Astrocyte (in vitro differentiated cells and primary cell): ENCODE measurements at regions not wholly inside any gene's neighbourhood (a gene's known extent, or its start where the extent isn't known, plus 50 kb on each side); places are given as distances from the start of the nearest gene placed in this dataset.
"Not testable (repeated sequence)": the region's sequence is repeated elsewhere in the genome, so short reads cannot be mapped to it uniquely, and the experiment has no call there.

Experiments used
- DNase-seq: peaks from one replicate; pipeline ENCODE4 v3.0.0-alpha.2; 2010; ENCODE audit warnings: low read depth
- FAIRE-seq: peaks from 2 replicates; lab custom pipeline; 2011; peaks lifted over from hg19 to GRCh38; lab: Jason Lieb, UNC
- H2AFZ ChIP-seq: 2 replicates; pipeline ENCODE4 v1.6.0; 2012; ENCODE audit warnings: low read depth, low read length, inconsistent platforms
- H3K27ac ChIP-seq: 2 replicates; pipeline ENCODE4 v1.5.1; 2011; ENCODE audit warnings: low read depth, low read length, inconsistent platforms
- H3K27me3 ChIP-seq: 2 replicates; pipeline ENCODE4 v1.6.0; 2011; ENCODE audit warnings: low read length, inconsistent platforms; ENCODE audit not compliant: insufficient read depth
- H3K36me3 ChIP-seq: 2 replicates; pipeline ENCODE4 v1.5.1; 2011; ENCODE audit warnings: low read length, inconsistent platforms; ENCODE audit not compliant: insufficient read depth
- H3K4me1 ChIP-seq: 2 replicates; pipeline ENCODE4 v1.5.1; 2011; ENCODE audit warnings: low read length, inconsistent platforms; ENCODE audit not compliant: insufficient read depth
- H3K4me2 ChIP-seq: 2 replicates; pipeline ENCODE4 v1.6.0; 2012; ENCODE audit warnings: low read length, inconsistent platforms
- H3K4me3 ChIP-seq: 2 replicates; pipeline ENCODE4 v1.5.1; 2011; ENCODE audit warnings: low read depth, mild to moderate bottlenecking, low read length, inconsistent platforms; ENCODE audit not compliant: insufficient read depth
- H3K79me2 ChIP-seq: 2 replicates; pipeline ENCODE4 v1.6.0; 2012; ENCODE audit warnings: mild to moderate bottlenecking, low read length, inconsistent platforms; ENCODE audit not compliant: insufficient read depth
- H3K9ac ChIP-seq: 2 replicates; pipeline ENCODE4 v1.6.0; 2012; ENCODE audit warnings: mild to moderate bottlenecking, low read length, inconsistent platforms
- H3K9me3 ChIP-seq: 2 replicates; pipeline ENCODE4 v1.5.1; 2012; ENCODE audit warnings: low read depth, mild to moderate bottlenecking, low read length, inconsistent platforms; ENCODE audit not compliant: insufficient read depth
- H4K20me1 ChIP-seq: 2 replicates; pipeline ENCODE4 v1.6.0; 2012; ENCODE audit warnings: low read length, inconsistent platforms; ENCODE audit not compliant: insufficient read depth
- H3K27ac Mint-ChIP-seq: one replicate; pipeline ENCODE4 v1.8.0; 2021; ENCODE audit warnings: mild to moderate bottlenecking, mixed read lengths; ENCODE audit not compliant: unreplicated experiment
- H3K27me3 Mint-ChIP-seq: one replicate; pipeline ENCODE4 v1.8.0; 2021; ENCODE audit warnings: low read depth, mixed read lengths; ENCODE audit not compliant: unreplicated experiment
- H3K36me3 Mint-ChIP-seq: one replicate; pipeline ENCODE4 v1.8.0; 2021; ENCODE audit warnings: low read depth, mixed read lengths; ENCODE audit not compliant: unreplicated experiment
- H3K4me1 Mint-ChIP-seq: one replicate; pipeline ENCODE4 v1.8.0; 2021; ENCODE audit warnings: low read depth, mixed read lengths; ENCODE audit not compliant: unreplicated experiment
- H3K4me3 Mint-ChIP-seq: one replicate; pipeline ENCODE4 v1.8.0; 2021; ENCODE audit warnings: mild to moderate bottlenecking, moderate library complexity, mixed read lengths; ENCODE audit not compliant: unreplicated experiment
- H3K9me3 Mint-ChIP-seq: one replicate; pipeline ENCODE4 v1.8.0; 2021; ENCODE audit warnings: mild to moderate bottlenecking, mixed read lengths; ENCODE audit not compliant: unreplicated experiment

DNA sequence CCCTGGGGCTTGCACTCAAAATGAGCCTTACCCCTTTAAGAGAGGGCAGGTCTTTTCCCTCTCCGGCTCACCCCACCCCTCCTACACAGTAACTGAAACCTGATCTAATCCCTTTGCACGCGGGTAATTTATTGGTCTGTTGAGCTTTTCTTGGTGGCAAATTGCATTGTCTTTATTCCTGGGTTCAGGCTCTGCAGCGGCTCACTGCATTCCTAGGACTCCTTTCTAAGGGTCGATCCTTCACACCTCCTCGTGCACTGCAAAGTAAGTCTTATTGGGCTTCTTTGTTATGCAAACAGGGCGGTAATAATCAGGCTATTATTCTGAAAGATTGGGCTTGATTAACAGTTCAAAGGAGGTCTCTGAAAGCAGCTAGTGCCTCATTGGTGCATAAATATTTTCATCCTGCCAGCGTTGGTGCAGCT, 74.7 kb downstream of the TBC1D28 start:
- Histone ChIP-seq H3K4me3 (peak overlapping the region; percentile 37), H3K4me2 (peak overlapping the region; percentile 75), H2AFZ (peak overlapping the region; percentile 52)
- H3K9ac ChIP-seq, H3K36me3 ChIP-seq, H4K20me1 ChIP-seq, H3K4me1 ChIP-seq, H3K79me2 ChIP-seq, H3K27ac Mint-ChIP-seq, H3K27me3 ChIP-seq, H3K4me1 Mint-ChIP-seq, H3K27ac ChIP-seq, H3K36me3 Mint-ChIP-seq, H3K27me3 Mint-ChIP-seq, H3K9me3 ChIP-seq, H3K9me3 Mint-ChIP-seq: not testable (repeated sequence)
- FAIRE-seq (peak; percentile 82), DNase-seq (peak; percentile 15)
- peak overlapping the region; percentile 68 for H3K4me3 Mint-ChIP-seq

DNA sequence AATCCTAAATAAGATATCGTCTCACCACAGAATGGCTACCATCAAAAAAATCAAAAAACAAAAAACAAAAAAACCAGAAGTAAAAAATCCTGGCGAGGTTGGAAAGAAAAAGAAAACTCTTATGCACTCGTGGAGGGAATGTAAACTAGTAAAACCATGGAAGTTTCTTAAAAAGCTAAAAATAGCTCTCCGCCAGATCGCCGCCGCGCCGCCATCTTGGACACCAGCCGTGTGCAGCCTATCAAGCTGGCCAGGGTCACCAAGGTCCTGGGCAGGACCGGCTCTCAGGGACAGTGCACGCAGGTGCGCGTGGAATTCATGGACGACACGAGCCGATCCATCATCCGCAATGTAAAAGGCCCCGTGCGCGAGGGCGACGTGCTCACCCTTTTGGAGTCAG, 71.7 kb downstream of the TBC1D28 start:
- not testable (repeated sequence) for H3K9me3 ChIP-seq, H2AFZ ChIP-seq, H3K4me3 Mint-ChIP-seq, H3K4me1 ChIP-seq, H3K36me3 Mint-ChIP-seq, H3K4me3 ChIP-seq, DNase-seq, FAIRE-seq, H4K20me1 ChIP-seq, H3K4me2 ChIP-seq, H3K27ac Mint-ChIP-seq, H3K9me3 Mint-ChIP-seq, H3K79me2 ChIP-seq, H3K27me3 Mint-ChIP-seq, H3K9ac ChIP-seq, H3K4me1 Mint-ChIP-seq, H3K27ac ChIP-seq, H3K36me3 ChIP-seq, H3K27me3 ChIP-seq

DNA sequence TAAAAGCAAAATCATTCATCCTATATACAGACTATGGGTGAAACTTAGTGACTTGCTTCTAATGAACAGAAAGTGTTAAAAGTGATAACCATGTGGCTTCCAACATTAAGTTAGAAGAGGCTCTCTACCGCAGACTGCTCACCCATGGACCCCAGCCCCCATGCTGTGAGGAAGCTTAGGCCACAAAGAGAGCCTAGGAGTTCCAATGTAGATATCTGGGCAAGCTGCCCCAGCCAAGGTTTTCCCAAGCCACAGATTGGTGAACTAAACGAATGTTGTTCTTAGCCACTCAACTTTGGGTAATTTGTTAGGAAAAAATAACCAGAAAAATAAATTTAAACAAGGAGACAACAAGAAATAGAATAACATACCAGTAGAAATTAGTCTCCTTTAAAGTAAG, 70.1 kb downstream of the TBC1D28 start:
- not testable (repeated sequence) for H3K4me3 Mint-ChIP-seq, H3K27me3 Mint-ChIP-seq, H3K27me3 ChIP-seq, H3K27ac Mint-ChIP-seq, H3K9ac ChIP-seq, H3K9me3 ChIP-seq, H3K27ac ChIP-seq, H3K4me1 Mint-ChIP-seq, H3K36me3 ChIP-seq, H3K36me3 Mint-ChIP-seq, H3K79me2 ChIP-seq, DNase-seq, H3K9me3 Mint-ChIP-seq, H2AFZ ChIP-seq, H3K4me3 ChIP-seq, H3K4me2 ChIP-seq, FAIRE-seq, H3K4me1 ChIP-seq, H4K20me1 ChIP-seq
